Smooth muscle cell (in vitro differentiated cells): ENCODE measurements at regions not wholly inside any gene's neighbourhood (a gene's known extent, or its start where the extent isn't known, plus 50 kb on each side); places are given as distances from the start of the nearest gene placed in this dataset.

ENCODE experiments used
- DNase-seq: peaks from one replicate; lab custom pipeline; 2025; ENCODE audit not compliant: unreplicated experiment; lab: John Stamatoyannopoulos, UW
- H2AFZ ChIP-seq: fragments of 200-600 bp; sonication (generic); 2 replicates; pipeline ENCODE4 v1.6.0; 2016; ENCODE audit warnings: antibody characterized with exemption, low read depth, mild to moderate bottlenecking
- H3F3A ChIP-seq: fragments of 200-600 bp; sonication (generic); 2 replicates; pipeline ENCODE4 v1.6.0; 2017; ENCODE audit warnings: antibody characterized with exemption, low read depth
- H3K27ac ChIP-seq: fragments of 200-600 bp; sonication (generic); 2 replicates; pipeline ENCODE4 v1.5.1; 2016; ENCODE audit warnings: low read depth, mild to moderate bottlenecking
- H3K27me3 ChIP-seq: fragments of 200-600 bp; sonication (generic); 2 replicates; pipeline ENCODE4 v1.6.1; 2016; ENCODE audit warnings: low read depth, mild to moderate bottlenecking
- H3K36me3 ChIP-seq: fragments of 200-600 bp; sonication (generic); 2 replicates; pipeline ENCODE4 v1.5.1; 2016; ENCODE audit warnings: low read depth
- H3K4me1 ChIP-seq: fragments of 200-600 bp; sonication (generic); 2 replicates; pipeline ENCODE4 v1.5.1; 2016; ENCODE audit warnings: low read depth
- H3K4me2 ChIP-seq: fragments of 200-600 bp; sonication (generic); 2 replicates; pipeline ENCODE4 v1.6.0; 2016; ENCODE audit warnings: mild to moderate bottlenecking
- H3K4me3 ChIP-seq: fragments of 200-600 bp; sonication (generic); 2 replicates; pipeline ENCODE4 v1.5.1; 2016; ENCODE audit warnings: mild to moderate bottlenecking
- H3K79me2 ChIP-seq: fragments of 200-600 bp; sonication (generic); 2 replicates; pipeline ENCODE4 v1.6.0; 2016; ENCODE audit warnings: low read depth, mild to moderate bottlenecking
- H3K9ac ChIP-seq: fragments of 200-600 bp; sonication (generic); 2 replicates; pipeline ENCODE4 v1.6.0; 2016; ENCODE audit warnings: low read depth
- H3K9me3 ChIP-seq: fragments of 200-600 bp; sonication (generic); replicated peaks from 2 replicates; pipeline ENCODE4 v1.5.1; 2016; ENCODE audit warnings: low read depth
- H4K20me1 ChIP-seq: fragments of 200-600 bp; sonication (generic); 2 replicates; pipeline ENCODE4 v1.6.0; 2016; ENCODE audit warnings: low read depth
- WGBS: methylation state at CpG from one replicate; pipeline ENCODE4 v1.1.7; 2016; ENCODE audit warnings: low lambda C conversion rate; 5-methylcytosine and 5-hydroxymethylcytosine counted together
- TF ChIP-seq, protein P1 (sequence below): fragments of 200-600 bp; sonication (generic); IDR thresholded peaks from 2 replicates; pipeline ENCODE4 v1.5.1; 2017; ENCODE audit warnings: borderline replicate concordance, mild to moderate bottlenecking, antibody characterized with exemption; ENCODE audit not compliant: insufficient read depth, poor library complexity, severe bottlenecking

DNA sequence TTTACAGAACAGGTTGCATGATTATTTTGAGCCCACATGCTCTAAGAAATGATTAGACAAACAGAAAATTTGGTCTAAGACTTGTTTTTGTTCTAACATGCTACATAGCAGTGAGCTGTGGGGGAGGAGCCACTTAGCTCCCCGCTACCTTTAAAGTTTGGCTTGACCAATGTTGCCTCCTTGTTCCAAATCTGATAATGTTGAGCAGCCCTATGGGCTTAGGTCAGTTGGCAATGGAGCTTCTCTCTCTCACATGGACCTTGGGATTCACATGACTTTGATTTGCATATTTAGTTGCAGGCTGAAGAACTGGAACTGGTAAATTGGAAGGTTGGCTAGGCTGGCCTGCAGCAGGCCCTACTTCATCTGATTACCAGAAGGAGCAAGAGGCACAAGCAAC, 116.4 kb downstream of the EBLN2 start:
- Histone ChIP-seq H4K20me1 (no peaks in the 10 kb centered on the region), H3K9ac (no peak overlapping the region), H3K79me2 (no peaks in the 10 kb centered on the region), H3F3A (no peaks in the 10 kb centered on the region), H3K27me3 (no peaks in the 10 kb centered on the region), H3K4me1 (no peaks in the 10 kb centered on the region), H3K36me3 (no peaks in the 10 kb centered on the region), H2AFZ (no peak overlapping the region), H3K9me3 (no peaks in the 10 kb centered on the region), H3K27ac (no peak overlapping the region), H3K4me3 (no peak overlapping the region), H3K4me2 (no peak overlapping the region)
- TF ChIP-seq, protein P1, sequence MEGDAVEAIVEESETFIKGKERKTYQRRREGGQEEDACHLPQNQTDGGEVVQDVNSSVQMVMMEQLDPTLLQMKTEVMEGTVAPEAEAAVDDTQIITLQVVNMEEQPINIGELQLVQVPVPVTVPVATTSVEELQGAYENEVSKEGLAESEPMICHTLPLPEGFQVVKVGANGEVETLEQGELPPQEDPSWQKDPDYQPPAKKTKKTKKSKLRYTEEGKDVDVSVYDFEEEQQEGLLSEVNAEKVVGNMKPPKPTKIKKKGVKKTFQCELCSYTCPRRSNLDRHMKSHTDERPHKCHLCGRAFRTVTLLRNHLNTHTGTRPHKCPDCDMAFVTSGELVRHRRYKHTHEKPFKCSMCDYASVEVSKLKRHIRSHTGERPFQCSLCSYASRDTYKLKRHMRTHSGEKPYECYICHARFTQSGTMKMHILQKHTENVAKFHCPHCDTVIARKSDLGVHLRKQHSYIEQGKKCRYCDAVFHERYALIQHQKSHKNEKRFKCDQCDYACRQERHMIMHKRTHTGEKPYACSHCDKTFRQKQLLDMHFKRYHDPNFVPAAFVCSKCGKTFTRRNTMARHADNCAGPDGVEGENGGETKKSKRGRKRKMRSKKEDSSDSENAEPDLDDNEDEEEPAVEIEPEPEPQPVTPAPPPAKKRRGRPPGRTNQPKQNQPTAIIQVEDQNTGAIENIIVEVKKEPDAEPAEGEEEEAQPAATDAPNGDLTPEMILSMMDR: no peak
- no peak for DNase-seq
- WGBS: 92% methylated on average over 1 of the region's 1 CpG

DNA sequence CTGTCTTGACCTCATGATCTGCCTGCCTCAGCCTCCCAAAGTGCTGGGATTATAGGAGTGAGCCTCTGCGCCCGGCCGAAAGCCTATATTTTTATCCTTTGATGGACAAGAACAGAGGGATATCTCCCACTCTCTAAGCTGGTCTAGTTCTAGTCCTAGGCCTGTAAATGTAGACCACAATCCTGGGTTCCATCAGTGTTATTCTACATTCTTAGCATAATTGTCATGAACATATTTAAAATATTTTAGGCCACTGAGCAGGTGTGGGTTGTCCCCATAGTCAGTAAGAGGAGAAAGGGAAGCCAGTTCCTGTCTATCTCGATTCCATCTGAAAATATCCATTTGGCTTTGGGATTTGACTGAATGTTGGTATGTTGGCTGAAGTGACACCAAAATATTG, 118.1 kb downstream of the EBLN2 start:
- H3K79me2 ChIP-seq: no peaks in the 10 kb centered on the region
- no peak overlapping the region for H3K27ac ChIP-seq
- no peak overlapping the region for H2AFZ ChIP-seq
- H3K9ac ChIP-seq: no peak overlapping the region
- no peaks in the 10 kb centered on the region for H4K20me1 ChIP-seq
- no peak overlapping the region for H3K4me2 ChIP-seq
- no peak overlapping the region for H3K4me3 ChIP-seq
- H3K9me3 ChIP-seq: no peaks in the 10 kb centered on the region
- DNase-seq: no peak
- peaks cover 5% of the 10 kb centered on the region for H3K27me3 ChIP-seq
- no peaks in the 10 kb centered on the region for H3K4me1 ChIP-seq
- 94% methylated on average over 4 of the region's 4 CpGs for WGBS
- no peaks in the 10 kb centered on the region for H3F3A ChIP-seq
- TF ChIP-seq, protein P1: no peak
- H3K36me3 ChIP-seq: no peaks in the 10 kb centered on the region

DNA sequence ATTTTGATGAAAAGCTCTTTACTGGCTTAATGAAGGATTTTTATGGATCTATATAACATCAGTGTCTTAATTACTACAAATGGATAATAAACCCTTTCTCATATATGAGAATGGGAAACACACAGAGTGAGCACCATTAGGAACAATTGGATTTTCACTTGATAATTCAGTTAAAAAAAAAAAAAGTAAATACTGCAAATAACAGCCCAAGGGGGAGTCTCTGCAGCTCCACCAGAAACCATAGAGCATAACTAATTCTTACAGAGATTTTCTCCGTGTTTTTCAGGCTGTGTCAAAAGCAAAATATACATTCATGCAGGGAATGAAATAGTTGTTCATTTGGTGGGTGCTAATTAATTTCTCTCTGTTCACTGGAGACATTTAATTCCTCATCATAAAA, 125.3 kb downstream of the EBLN2 start:
- Histone ChIP-seq H4K20me1 (no peaks in the 10 kb centered on the region), H3K4me1 (no peaks in the 10 kb centered on the region), H3K79me2 (no peaks in the 10 kb centered on the region), H2AFZ (no peak overlapping the region), H3K9me3 (no peaks in the 10 kb centered on the region), H3K36me3 (no peaks in the 10 kb centered on the region), H3K4me3 (no peak overlapping the region), H3K27me3 (peaks cover 5% of the 10 kb centered on the region), H3K4me2 (no peak overlapping the region), H3K9ac (no peak overlapping the region), H3K27ac (no peak overlapping the region), H3F3A (no peaks in the 10 kb centered on the region)
- no peak for DNase-seq
- 94% methylated on average over 1 of the region's 1 CpG for WGBS
- TF ChIP-seq, protein P1: no peak

DNA sequence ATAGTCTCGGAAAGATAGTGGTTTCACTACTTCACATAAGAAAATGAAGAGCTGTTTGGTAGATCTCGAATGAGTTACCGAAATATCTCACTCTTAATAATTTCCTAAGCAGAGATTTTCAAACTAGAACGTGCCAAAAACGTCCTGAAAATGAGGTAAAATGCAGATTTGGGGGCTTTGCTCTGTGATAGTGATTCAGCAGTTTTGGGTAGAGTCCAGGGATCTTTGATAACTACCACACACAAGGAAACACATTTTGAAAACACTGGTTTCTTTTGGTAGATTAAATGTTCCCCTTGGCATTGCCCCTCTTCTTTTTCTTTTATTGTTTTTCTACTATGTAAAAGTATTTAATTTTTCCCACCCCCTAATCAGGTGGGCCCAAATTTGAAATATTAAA, 125.9 kb downstream of the EBLN2 start:
- H3K4me3 ChIP-seq: no peak overlapping the region
- H3F3A ChIP-seq: no peaks in the 10 kb centered on the region
- peaks cover 5% of the 10 kb centered on the region for H3K27me3 ChIP-seq
- WGBS: 92% methylated on average over 5 of the region's 5 CpGs
- DNase-seq: no peak
- no peak overlapping the region for H3K9ac ChIP-seq
- no peaks in the 10 kb centered on the region for H4K20me1 ChIP-seq
- H3K36me3 ChIP-seq: no peaks in the 10 kb centered on the region
- H3K4me1 ChIP-seq: no peaks in the 10 kb centered on the region
- TF ChIP-seq, protein P1: no peak
- no peak overlapping the region for H3K27ac ChIP-seq
- H3K9me3 ChIP-seq: no peaks in the 10 kb centered on the region
- no peaks in the 10 kb centered on the region for H3K79me2 ChIP-seq
- no peak overlapping the region for H2AFZ ChIP-seq
- H3K4me2 ChIP-seq: no peak overlapping the region
